KMS-11 (cell line): ENCODE measurements at regions not wholly inside any gene's neighbourhood (a gene's known extent, or its start where the extent isn't known, plus 50 kb on each side); places are given as distances from the start of the nearest gene placed in this dataset.

Experiments
- H2AFZ ChIP-seq: fragments of 200-600 bp; sonication (generic); 2 replicates; pipeline ENCODE4 v1.6.1; 2016; ENCODE audit warnings: antibody characterized with exemption, mixed run types, low read depth
- H3K27ac ChIP-seq: fragments of 200-600 bp; sonication (generic); 2 replicates; pipeline ENCODE4 v1.6.1; 2016; ENCODE audit warnings: mild to moderate bottlenecking, mixed run types
- H3K27me3 ChIP-seq: fragments of 200-600 bp; sonication (generic); 2 replicates; pipeline ENCODE4 v1.6.1; 2017; ENCODE audit warnings: mild to moderate bottlenecking, low read depth, mixed run types, moderate library complexity; ENCODE audit not compliant: insufficient read depth
- H3K36me3 ChIP-seq: fragments of 200-600 bp; sonication (generic); 2 replicates; pipeline ENCODE4 v1.6.1; 2017; ENCODE audit warnings: mild to moderate bottlenecking, mixed run types; ENCODE audit not compliant: insufficient read depth
- H3K4me1 ChIP-seq: fragments of 200-600 bp; sonication (generic); 2 replicates; pipeline ENCODE4 v1.6.1; 2016; ENCODE audit warnings: mild to moderate bottlenecking, low read depth, mixed run types; ENCODE audit not compliant: poor library complexity, severe bottlenecking
- H3K4me2 ChIP-seq: fragments of 200-600 bp; sonication (generic); 2 replicates; pipeline ENCODE4 v1.7.0; 2016; ENCODE audit warnings: mild to moderate bottlenecking, mixed run types
- H3K4me3 ChIP-seq: fragments of 200-600 bp; sonication (generic); IDR thresholded peaks from 2 replicates; pipeline ENCODE4 v1.6.1; 2017; ENCODE audit warnings: low read depth, low read length, mixed read lengths; ENCODE audit not compliant: insufficient read depth
- H3K79me2 ChIP-seq: fragments of 200-600 bp; sonication (generic); 2 replicates; pipeline ENCODE4 v1.6.1; 2016; ENCODE audit warnings: low read depth, mixed run types; ENCODE audit not compliant: insufficient read depth
- H3K9ac ChIP-seq: fragments of 200-600 bp; sonication (generic); 2 replicates; pipeline ENCODE4 v1.6.1; 2016; ENCODE audit warnings: mild to moderate bottlenecking, mixed run types
- H4K20me1 ChIP-seq: fragments of 200-600 bp; sonication (generic); 2 replicates; pipeline ENCODE4 v1.6.1; 2016; ENCODE audit warnings: mild to moderate bottlenecking, mixed run types; ENCODE audit not compliant: insufficient read depth
- CTCF ChIP-seq: fragments of 200-600 bp; sonication (generic); conservative IDR thresholded peaks from 2 replicates; pipeline ENCODE4 v1.6.1; 2017; ENCODE audit warnings: low read depth, mild to moderate bottlenecking, antibody characterized with exemption, low read length, moderate library complexity, mixed read lengths

- Histone ChIP-seq H3K4me2 (no peak overlapping the region), H3K4me3 (no peak overlapping the region), H3K9ac (no peak overlapping the region), H3K36me3 (no peaks in the 10 kb centered on the region; the same call in 1 of the 2 replicates), H3K4me1 (no peaks in the 10 kb centered on the region), H3K27ac (no peak overlapping the region), H4K20me1 (no peaks in the 10 kb centered on the region), H3K79me2 (no peaks in the 10 kb centered on the region), H2AFZ (no peak overlapping the region), H3K27me3 (no peaks in the 10 kb centered on the region)
- no peak for TF ChIP-seq CTCF
These were observed 118.0 kb upstream of the GIMD1 start for GRCh38 chr4:106486533-106486932.

DNA sequence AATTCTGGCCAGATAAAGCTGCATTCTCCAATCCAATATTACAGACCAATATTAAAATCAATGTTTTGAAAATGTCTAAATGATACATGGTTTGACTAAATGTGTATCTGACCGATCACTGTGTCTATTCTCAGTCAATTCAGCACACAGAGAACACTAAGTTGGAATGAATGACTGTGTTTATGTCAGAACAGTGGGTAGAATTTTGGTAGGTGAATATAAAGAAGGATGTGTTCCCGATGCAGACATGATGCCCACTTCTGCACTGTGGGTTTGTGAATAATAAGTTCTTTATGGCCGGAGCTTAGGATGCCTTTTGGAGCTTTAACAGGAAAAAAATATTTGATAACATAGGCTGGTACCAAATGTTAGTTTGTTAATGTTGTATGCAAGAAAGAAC lies 113.2 kb upstream of the GIMD1 start:
- Histone ChIP-seq H3K9ac (no peak overlapping the region), H3K4me3 (no peak overlapping the region), H3K27me3 (no peaks in the 10 kb centered on the region), H3K4me2 (no peak overlapping the region), H3K4me1 (no peaks in the 10 kb centered on the region), H3K79me2 (no peaks in the 10 kb centered on the region), H4K20me1 (no peaks in the 10 kb centered on the region), H3K27ac (no peak overlapping the region), H3K36me3 (no peaks in the 10 kb centered on the region; the same call in 1 of the 2 replicates), H2AFZ (no peak overlapping the region)
- TF ChIP-seq CTCF: no peak

DNA sequence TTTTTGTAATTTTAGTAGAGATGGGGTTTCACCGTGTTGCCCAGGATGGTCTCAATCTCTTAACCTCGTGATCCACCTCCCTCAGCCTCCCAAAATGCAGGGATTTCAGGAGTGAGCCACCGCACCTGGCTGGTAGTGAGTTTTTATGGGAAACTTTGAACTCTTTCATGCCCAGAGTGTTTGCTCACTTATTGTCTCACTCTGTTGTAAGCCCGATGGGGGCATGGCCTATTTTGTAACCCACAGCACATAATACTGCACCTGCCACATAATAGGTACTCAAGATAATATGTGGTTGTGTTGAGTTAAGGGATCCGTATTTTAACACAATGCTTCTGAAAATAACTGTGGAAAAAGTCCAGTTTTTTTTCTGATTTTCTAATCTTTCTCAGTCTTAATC lies 109.6 kb upstream of the GIMD1 start:
- Histone ChIP-seq H3K36me3 (no peaks in the 10 kb centered on the region; the same call in 1 of the 2 replicates), H3K27me3 (no peaks in the 10 kb centered on the region), H2AFZ (no peak overlapping the region), H3K27ac (no peak overlapping the region), H3K4me2 (no peak overlapping the region), H3K4me3 (no peak overlapping the region), H3K79me2 (no peaks in the 10 kb centered on the region), H3K4me1 (no peaks in the 10 kb centered on the region), H3K9ac (no peak overlapping the region), H4K20me1 (no peaks in the 10 kb centered on the region)
- no peak for TF ChIP-seq CTCF

GRCh38 chr4:106476741-106477140 lies 108.2 kb upstream of the GIMD1 start:
- H3K4me1 ChIP-seq: no peaks in the 10 kb centered on the region
- H3K9ac ChIP-seq: no peak overlapping the region
- no peak overlapping the region for H3K27ac ChIP-seq
- no peaks in the 10 kb centered on the region for H3K27me3 ChIP-seq
- H3K36me3 ChIP-seq: no peaks in the 10 kb centered on the region
- H3K4me3 ChIP-seq: no peak overlapping the region
- no peaks in the 10 kb centered on the region for H3K79me2 ChIP-seq
- H3K4me2 ChIP-seq: no peak overlapping the region
- no peak for TF ChIP-seq CTCF
- H4K20me1 ChIP-seq: no peaks in the 10 kb centered on the region
- no peak overlapping the region for H2AFZ ChIP-seq
